SH-SY5Y (cell line): ENCODE measurements at regions not wholly inside any gene's neighbourhood (a gene's known extent, or its start where the extent isn't known, plus 50 kb on each side); places are given as distances from the start of the nearest gene placed in this dataset.

Source experiments
- GATA2 ChIP-seq: IDR thresholded peaks from 2 replicates; pipeline ENCODE4 v1.6.1; 2011; ENCODE audit warnings: mild to moderate bottlenecking, low read depth, low read length
- GATA3 ChIP-seq: IDR thresholded peaks from 2 replicates; pipeline ENCODE4 v1.6.1; 2011; ENCODE audit warnings: low read depth, mild to moderate bottlenecking, low read length, moderate library complexity

DNA sequence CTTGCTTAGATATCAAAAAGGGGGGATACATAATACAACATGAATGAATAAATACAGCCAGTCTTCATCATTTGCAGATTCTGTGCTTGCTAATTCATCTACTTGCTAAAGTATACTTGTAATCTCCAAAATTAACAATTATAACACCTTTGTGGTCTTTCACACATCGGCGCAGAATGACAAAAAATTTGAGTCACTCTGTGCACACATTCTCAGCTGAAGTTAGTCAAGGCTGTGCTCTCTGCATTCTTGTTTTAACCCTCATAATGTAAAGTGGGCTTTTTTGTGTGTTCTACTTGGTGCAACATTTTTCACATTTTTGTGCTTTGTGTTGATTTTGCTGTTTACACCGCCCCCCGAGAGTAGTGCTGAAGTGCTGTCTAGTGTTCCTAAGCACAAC lies 65.8 kb upstream of the GPRIN3 start:
- TF ChIP-seq GATA2 (no peak), GATA3 (no peak)
